GM21717 (cell line): ENCODE measurements at regions not wholly inside any gene's neighbourhood (a gene's known extent, or its start where the extent isn't known, plus 50 kb on each side); places are given as distances from the start of the nearest gene placed in this dataset.
"Not testable (repeated sequence)": the region's sequence is repeated elsewhere in the genome, so short reads cannot be mapped to it uniquely, and the experiment has no call there.

Experiments
- ATAC-seq: cut with Tn5 transposase; IDR thresholded peaks from one replicate; pipeline ENCODE4 v1.9.1; 2021; ENCODE audit warnings: mild to moderate bottlenecking, moderate library complexity; ENCODE audit not compliant: unreplicated experiment

DNA sequence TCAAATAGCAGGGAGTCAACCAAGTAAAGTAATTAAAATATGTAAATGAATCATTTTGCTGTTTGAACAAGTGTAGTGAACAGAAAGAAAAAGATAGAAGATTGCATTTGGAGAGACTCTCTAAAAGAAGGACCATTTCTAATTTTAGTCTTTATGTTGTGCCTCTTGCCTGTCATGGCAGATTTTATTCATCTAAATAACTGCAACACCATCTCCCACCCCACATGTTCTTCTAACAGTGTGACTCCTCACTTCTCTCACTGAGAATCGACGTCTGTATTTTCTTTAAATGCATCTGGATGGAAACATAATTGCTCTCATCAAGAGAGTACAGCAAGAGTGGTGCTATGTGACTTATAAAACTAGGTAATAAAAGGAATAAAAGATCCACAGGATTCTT, 439.9 kb upstream of the GBE1 start:
- ATAC-seq: no peak

DNA sequence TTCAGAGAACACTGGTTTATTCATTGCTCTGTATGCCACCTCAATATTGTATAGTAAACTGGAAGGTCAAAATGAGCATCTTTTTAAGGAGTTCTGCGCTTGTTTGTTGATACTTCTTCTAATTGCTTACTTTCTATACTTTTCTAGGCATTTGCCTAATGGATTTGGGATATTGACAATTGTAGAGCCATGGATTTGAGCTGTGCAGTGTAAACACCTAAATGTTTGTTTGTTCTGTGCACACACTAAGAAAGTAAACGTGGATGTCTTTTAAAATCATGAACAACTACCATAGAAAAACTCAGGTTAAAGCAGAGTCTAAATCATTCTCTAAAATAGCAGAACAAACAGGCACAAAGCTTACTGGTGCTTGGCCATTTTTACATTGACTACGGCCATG, 436.6 kb upstream of the GBE1 start:
- no peak for ATAC-seq

DNA sequence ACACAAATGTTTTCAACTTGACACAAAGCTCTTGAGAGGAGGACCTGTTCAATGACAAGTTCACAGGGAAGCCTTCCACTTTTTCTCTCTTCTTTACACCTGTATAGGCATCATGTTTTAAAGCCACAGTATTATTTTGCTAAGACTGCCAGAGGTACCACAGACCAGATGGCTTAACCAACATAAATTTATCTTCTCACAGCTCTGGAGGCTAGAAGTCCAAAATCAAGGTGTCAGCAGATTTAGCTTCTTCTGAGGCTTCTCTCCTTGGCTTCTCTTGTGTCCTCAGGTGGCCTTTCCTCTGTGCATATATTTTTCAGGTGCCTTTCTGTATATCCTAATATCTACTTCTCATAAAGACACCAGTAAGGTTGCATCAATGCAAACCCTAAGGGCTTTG, 435.2 kb upstream of the GBE1 start:
- no peak for ATAC-seq

DNA sequence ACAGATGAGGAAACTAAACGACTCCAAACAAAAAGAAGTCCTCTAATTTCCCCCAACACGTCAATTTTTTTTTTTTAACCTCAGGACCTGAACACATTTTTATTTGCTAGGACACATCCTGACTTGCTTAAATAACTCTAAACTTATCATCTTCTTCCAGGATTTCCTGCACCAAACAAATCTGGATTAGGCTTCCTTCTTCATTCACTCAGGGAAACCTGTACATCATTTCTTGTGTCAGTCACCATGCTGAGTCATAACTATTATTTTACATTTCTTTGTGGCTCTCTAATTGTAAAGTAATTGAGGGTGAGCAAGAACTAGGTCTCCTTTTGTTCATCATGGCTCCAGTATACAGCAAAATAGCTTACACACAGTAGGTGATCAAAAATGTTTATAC, 433.4 kb upstream of the GBE1 start:
- ATAC-seq: no peak

DNA sequence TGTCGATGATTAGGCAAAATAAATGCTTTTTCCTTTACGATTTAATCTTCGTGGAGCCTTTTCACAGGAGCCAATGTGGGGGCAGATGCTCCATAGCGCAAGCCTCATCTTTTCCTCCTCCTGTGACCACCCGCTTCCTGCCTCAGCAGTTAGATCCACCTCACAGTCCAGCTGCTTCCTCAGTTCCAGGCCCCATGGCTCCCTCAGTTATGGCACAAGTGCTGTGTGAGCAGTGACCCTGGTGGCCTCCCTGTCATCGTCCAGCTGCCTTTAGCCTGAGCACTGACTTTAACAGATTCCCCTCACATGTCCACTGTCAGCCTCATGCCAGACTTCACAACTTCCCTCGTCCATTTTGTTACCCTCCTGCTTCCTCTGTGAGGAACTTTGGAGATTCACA, 424.6 kb upstream of the GBE1 start:
- ATAC-seq: no peak

DNA sequence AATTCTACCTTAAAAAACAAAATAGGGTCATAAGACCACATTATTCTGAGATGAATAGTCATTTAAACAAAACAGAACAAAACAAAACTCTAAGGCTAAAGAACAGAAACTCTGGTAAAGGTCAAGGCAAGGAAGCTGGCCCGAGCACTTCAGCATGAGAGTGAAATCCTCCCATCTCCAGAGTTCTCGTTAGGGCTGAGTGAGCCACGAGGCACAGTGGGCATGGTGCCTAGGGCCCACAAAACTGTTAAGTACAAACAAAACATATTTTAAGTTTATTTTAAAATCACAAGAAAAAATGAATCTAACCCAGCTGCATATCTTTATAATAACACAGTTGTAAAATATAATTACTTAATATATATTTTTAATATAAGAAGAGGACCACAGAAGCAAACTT, 417.8 kb upstream of the GBE1 start:
- no peak for ATAC-seq

DNA sequence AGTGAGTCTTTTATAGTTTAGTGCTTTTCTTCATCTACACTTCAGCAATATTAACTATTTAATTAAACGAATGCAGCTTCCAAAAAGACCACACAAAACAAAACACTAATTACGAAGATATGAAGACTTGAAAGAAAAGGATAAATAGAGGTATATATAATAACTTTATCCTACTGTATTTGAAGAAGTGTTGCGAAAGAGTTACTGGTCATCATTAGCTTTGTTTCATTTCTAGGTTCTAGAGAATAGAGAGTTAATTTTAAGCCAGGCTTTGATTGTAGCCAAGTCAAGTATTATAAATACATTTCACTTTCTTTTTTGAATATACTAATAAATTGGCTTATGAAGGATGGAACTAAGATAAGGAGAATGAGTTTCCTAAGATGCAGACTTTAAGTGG, 416.8 kb upstream of the GBE1 start:
- ATAC-seq: no peak

DNA sequence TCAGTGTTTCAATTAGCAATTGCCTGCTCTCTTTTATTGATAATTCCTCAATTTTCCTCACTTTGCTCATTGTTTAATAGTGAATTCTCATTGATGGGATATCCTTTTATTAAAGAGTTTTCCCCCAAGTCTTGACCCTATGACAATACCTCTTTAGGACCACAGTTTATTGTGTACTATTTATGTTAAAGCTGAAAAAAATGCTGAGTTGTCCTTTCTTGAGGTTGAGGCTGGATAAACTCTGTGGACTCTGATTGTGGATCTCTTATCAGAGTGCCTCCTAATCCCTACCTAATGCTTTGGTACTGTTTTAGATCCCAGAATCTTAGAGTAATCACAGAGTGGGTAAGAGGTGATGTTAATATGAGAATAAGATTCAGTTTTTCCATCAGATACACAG, 416.3 kb upstream of the GBE1 start:
- ATAC-seq: no peak

DNA sequence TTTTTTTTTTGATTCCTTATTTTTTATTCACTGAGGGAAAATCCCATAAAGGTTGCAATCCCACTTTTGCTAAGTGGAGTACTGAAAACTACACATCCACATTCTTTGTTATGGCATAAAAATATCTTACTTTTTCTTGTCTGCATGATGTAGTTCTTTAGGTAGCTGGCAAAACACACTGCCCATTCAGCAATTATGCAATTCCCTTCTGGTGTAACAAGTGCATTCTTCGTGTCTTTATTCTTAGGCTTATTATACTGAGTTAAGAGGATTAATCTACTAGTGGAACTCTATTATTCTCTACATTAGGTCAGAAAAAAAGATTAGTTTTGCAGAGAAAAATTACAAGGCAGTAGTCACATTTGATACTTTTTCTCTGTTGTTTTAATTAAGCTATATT, 403.8 kb upstream of the GBE1 start:
- ATAC-seq: no peak

DNA sequence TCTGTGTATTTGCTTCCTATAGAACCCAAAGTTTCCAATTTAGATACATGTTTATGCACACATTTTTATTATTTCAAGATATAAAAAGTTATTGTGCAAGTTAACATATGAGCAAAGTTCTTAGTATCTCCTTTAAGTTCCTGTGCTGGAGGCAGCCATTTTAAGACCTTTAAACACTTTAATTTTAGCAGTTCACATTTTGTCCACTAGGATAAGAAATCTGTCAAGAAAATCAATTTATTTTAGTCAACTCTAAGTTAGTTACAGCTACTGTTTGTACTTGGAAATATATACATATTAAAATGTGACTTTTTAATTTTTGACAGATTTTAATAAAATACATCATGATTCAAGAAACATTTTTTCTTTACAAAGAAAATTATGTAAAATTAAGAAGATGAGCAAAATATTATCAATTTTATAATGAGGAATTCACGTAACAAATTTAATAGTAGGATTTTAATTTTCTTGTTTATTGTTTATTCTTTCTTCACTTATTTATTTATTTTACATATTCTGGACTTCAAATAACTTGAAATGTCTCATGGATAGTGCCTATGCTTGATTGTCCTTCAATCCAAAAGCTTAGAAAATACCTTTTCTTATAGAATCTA, 402.6 kb upstream of the GBE1 start:
- no peak for ATAC-seq

DNA sequence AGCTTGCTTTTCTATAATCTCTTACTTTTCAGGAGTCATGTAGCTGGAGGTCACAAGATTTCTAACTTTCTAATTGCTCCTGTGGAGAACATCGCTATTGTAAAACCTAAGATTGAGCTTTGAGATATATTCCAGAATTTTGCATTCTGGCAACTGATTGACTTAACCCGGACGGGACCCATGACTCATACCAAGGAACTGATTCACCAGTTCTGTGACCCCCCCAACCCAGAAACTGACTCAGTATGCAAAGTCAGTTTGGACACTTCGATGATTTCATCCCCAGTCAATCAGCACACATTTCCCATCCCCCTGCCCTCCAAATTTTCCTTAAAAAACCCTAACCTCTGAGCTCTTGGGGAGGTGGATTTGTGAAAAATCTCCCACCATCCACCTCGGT, 396.5 kb upstream of the GBE1 start:
- ATAC-seq: no peak

DNA sequence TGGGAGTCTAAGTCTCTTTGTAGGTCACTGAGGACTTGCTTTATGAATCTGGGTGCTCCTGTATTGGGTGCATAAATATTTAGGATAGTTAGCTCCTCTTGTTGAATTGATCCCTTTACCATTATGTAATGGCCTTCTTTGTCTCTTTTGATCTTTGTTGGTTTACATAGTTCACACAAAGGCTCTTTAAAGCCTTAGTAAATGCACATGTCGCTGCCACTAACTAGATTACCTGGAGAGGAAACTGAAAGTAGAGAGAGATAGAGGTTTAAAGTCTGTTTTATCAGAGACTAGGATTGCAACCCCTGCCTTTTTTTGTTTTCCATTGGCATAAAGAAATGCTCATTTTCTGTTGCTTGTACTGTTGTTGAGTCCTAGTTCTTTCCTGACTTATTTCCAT, 392.4 kb upstream of the GBE1 start:
- not testable (repeated sequence) for ATAC-seq

DNA sequence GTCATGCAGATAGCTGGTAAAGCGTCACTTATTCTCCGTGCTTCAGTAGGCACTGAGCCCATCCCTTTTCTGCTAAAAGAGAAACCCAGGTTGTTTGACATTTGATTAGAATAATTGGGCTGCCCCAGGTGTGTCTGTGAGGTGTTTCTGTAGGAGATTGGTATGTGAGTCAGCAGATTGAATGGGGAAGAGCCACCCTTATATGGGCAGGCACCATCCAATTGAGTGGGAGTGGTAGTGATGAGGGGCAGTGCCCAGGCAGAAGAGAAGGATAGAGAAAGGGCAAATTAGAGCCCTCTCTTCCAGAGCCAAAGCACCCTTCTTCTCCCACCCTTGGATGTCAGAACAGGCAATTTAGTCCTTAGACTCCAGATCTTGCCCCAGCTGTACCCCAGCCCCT, 384.3 kb upstream of the GBE1 start:
- ATAC-seq: no peak

DNA sequence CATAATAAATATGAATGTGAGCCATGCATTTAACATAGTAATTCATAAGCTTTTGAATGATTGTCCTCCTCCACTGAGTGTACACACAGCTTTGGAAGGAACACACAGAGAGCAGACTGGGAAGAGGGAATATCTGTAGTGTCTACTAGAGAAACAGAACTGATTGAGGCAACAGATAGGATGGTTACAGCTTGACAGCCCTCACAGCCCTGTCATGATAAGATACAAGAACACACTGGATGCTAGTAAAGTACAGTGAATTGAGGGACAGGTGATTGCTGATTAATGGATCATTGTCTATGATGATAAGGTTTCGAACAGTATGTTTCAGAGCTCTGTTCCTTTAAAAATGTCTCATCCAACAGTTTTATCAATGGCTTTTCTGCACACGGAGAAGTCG, 383.4 kb upstream of the GBE1 start:
- no peak for ATAC-seq

DNA sequence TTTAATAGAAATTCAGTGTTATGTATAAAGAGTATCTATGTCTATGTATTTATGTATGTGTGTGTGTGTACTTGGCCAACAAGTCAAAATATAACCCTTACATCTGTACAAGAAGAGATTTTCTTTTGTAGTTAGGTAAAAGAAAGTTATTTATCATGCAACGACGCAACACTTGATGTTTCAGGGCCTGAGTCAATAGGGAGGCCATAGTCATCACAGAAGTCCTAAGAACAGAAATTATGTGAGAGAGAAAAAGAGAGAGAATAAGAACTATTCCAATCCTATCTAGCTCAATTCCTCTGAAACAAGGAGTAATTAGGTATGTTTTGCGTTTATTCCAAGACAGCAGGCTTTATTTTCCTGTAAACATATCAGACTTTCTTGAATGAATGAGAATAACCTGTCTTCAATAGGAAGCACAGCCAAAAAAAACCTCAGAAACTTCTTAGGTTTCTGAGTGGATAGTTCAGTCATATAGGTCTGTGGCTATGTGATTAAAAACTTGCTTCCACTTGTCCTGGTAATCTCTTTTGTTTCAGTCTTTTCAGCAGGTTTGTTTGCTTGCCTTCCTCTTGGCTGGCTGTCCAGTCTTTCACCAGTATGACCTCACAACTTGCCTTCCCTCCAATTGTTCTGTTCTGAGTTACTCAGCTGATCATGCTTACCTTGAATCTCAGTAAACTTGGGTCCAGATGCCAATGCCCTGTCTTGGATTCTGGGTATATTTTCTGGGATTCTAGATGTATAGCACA, 382.4 kb upstream of the GBE1 start:
- ATAC-seq: no peak

DNA sequence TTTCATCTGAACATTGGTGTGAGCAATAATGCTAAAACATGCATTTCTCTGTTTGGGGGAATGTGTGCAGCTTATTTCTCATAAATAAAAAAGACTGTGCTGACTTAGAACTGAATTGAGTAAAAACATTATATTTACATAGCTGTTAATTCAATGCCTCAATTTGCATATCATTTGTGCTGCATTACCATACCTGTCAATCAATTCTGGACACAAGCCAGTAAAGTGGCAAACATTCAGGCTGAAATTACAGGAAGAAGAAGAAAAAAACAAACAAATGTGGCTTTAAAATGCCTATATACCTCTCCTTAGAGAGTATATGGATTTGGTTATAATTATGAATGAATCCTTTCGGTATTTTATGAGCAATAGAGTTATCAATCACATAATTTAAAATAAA, 380.1 kb upstream of the GBE1 start:
- no peak for ATAC-seq

DNA sequence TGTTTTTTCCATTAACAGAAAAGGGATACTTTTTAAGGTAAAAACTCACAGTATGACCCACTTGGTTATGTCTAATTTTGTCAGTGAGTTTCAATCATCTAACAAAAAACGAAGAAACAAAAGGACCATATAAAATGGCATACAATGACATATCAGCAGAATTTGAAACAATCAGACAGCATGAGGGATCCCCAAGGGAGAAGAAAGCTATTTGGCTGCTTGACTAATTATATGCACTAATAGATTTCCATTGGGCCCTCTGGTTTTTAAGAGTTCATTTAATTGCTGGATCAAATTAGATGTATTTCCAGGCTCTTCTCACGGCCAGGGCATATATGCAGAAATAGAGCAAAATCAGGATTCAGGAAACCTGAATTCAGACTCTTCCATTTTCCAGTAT, 376.4 kb upstream of the GBE1 start:
- no peak for ATAC-seq

DNA sequence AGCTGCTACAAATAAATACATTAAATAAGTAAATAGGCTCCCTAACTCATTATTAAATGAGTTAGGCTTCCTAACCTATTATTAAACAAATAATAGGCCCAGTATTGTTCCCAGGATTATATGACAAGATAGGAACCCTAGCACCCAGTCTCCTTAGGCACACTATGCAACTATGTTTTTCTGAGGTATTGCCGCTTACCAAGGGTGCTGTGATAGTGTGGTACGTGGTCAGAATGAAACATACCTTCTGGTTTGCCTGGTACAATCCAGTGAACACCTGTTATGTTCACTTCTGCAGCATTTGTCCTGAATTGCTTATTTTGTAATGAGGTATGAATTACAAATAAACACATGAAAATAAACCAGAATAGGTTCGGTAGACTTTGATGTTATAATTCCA, 375.6 kb upstream of the GBE1 start:
- ATAC-seq: no peak

DNA sequence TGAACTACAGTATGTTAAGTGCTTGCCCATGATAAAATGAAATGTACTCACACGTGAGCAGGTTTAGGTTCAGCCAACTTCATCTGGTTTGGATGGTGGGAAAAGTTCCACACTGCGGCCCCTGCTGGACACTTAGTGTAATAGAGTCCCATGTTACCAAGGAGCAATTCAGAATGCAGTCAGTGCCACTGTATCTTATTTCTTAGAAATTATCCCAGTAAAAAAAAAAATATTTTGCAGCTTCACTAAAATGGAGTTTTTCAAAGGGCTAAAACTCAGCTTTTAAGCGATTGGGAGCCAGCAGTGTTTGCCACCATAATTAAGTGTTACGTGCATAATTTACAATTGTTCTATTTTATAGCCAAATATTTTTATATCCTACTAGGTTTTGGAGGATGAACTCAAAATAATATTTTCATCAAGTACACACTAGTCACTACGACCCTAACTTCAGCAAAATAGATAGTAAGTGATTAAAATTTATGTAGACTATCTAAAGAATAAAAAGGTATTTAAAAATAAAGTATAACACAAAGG, 371.7 kb upstream of the GBE1 start:
- ATAC-seq: peak; percentile 83

DNA sequence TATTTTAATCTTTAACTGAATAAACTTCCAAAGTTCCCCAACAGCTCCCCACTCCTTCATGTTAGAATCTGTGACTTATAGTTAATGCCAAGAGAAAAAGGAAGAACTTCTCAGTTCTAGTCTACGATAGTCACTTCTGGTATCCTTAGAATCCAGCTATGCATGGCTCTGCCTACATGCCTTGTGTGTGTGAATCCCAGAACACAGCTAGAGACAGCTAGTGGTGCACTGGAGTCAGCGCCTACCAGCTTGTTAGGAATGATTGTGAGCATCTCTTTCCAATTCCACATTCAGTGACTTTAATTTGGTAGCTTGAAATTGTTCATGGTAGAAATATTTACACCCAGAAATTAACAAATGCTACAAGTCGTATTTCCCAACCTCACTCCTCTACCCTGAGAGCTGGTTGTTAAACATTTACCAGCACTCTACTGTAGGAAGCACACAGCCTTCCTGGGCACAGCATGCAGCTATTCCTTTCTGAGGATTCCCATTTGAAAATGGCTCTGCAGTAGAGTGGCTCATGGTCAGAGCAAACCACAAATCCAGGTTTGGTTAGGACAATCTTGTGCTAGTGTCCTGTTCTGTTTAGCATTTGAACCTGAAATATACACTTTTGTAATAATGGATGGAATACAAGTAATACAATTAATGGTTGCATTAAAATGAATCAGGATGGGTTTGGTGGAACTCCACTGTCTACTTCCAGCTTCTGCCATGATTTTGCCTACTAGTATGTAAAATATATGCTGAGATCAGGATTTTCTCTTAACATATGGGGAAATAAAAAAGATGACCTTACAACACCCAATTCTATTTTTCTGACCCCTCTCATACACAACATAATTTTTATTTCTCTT, 371.0 kb upstream of the GBE1 start:
- ATAC-seq: no peak

DNA sequence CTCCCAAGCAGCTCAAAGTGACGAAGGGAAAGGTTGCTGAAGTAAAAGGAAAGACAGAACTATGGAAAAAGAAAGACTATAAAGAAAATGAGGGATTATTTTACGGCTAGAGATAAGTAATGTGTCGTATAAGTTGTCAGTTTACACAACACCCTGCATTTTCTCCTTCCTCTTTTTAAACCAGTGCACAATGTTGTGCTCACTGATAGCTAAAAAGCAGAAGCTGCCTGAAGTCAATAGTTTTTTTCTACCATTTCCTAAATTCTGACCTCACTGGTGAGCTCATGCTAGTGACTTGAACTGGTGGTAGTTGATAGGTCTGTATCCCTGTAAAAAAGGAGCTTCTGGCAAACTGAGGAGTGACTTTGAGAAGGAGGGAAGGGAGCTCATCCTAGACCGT, 368.6 kb upstream of the GBE1 start:
- no peak for ATAC-seq
